Nephron progenitor cell (in vitro differentiated cells): ENCODE measurements at regions not wholly inside any gene's neighbourhood (a gene's known extent, or its start where the extent isn't known, plus 50 kb on each side); places are given as distances from the start of the nearest gene placed in this dataset.

Experiments used
- DNase-seq: peaks from one replicate; pipeline ENCODE4 v3.0.0; 2021
- H3K27ac Mint-ChIP-seq: 2 replicates; pipeline ENCODE4 v1.8.0; 2021; ENCODE audit warnings: mild to moderate bottlenecking, moderate library complexity, mixed read lengths
- H3K27me3 Mint-ChIP-seq: 2 replicates; pipeline ENCODE4 v1.8.0; 2021; ENCODE audit warnings: mild to moderate bottlenecking, low read depth, mixed read lengths; ENCODE audit not compliant: poor library complexity
- H3K36me3 Mint-ChIP-seq: 2 replicates; pipeline ENCODE4 v1.8.0; 2021; ENCODE audit warnings: low read depth, mixed read lengths
- H3K4me1 Mint-ChIP-seq: 2 replicates; pipeline ENCODE4 v1.8.0; 2021; ENCODE audit warnings: mixed read lengths
- H3K4me3 Mint-ChIP-seq: 2 replicates; pipeline ENCODE4 v1.8.0; 2021; ENCODE audit warnings: mild to moderate bottlenecking, moderate library complexity, mixed read lengths
- H3K9me3 Mint-ChIP-seq: 2 replicates; pipeline ENCODE4 v1.8.0; 2021; ENCODE audit warnings: mild to moderate bottlenecking, moderate library complexity, mixed read lengths
- CTCF ChIP-seq: fragments of 200-600 bp; sonication (generic); IDR thresholded peaks from 2 replicates; pipeline ENCODE4 v1.5.0; 2021; ENCODE audit warnings: antibody characterized with exemption

- Mint-ChIP-seq H3K4me3 (no peak overlapping the region), H3K36me3 (no peaks in the 10 kb centered on the region), H3K27me3 (peaks cover 12% of the 10 kb centered on the region), H3K27ac (no peak overlapping the region), H3K4me1 (peaks cover 30% of the 10 kb centered on the region), H3K9me3 (no peaks in the 10 kb centered on the region)
- no peak for DNase-seq
- TF ChIP-seq CTCF: no peak
These were observed 94.9 kb upstream of the RANBP3L start for GRCh38 chr5:36396640-36397039.

- H3K36me3 Mint-ChIP-seq: no peaks in the 10 kb centered on the region
- peaks cover 5% of the 10 kb centered on the region for H3K27me3 Mint-ChIP-seq
- H3K9me3 Mint-ChIP-seq: no peaks in the 10 kb centered on the region
- H3K4me3 Mint-ChIP-seq: no peak overlapping the region
- peak; percentile 38 for TF ChIP-seq CTCF
- DNase-seq: no peak
- peaks cover 34% of the 10 kb centered on the region for H3K4me1 Mint-ChIP-seq
- no peak overlapping the region for H3K27ac Mint-ChIP-seq
These were observed 96.3 kb upstream of the RANBP3L start for GRCh38 chr5:36397901-36398536.

- peaks cover 4% of the 10 kb centered on the region for H3K4me1 Mint-ChIP-seq
- no peak for TF ChIP-seq CTCF
- no peaks in the 10 kb centered on the region for H3K9me3 Mint-ChIP-seq
- DNase-seq: no peak
- no peaks in the 10 kb centered on the region for H3K36me3 Mint-ChIP-seq
- H3K4me3 Mint-ChIP-seq: no peak overlapping the region
- peaks cover 3% of the 10 kb centered on the region for H3K27me3 Mint-ChIP-seq
- no peak overlapping the region for H3K27ac Mint-ChIP-seq
These were observed 100.8 kb upstream of the RANBP3L start for GRCh38 chr5:36402512-36402906.

- DNase-seq: no peak
- Mint-ChIP-seq H3K4me1 (peaks cover 4% of the 10 kb centered on the region), H3K9me3 (no peaks in the 10 kb centered on the region), H3K4me3 (no peak overlapping the region), H3K27me3 (peaks cover 3% of the 10 kb centered on the region), H3K27ac (no peak overlapping the region), H3K36me3 (no peaks in the 10 kb centered on the region)
- TF ChIP-seq CTCF: no peak
These were observed 102.1 kb upstream of the RANBP3L start for GRCh38 chr5:36403632-36404311.

GRCh38 chr5:36406023-36406422, 104.3 kb upstream of the RANBP3L start:
- no peaks in the 10 kb centered on the region for H3K36me3 Mint-ChIP-seq
- peaks cover 12% of the 10 kb centered on the region for H3K9me3 Mint-ChIP-seq
- no peak for DNase-seq

More at GRCh38 chr5:36406023-36406422, 104.3 kb upstream of the RANBP3L start:
- Mint-ChIP-seq H3K4me3 (no peak overlapping the region), H3K27me3 (peaks cover 2% of the 10 kb centered on the region), H3K4me1 (peaks cover 4% of the 10 kb centered on the region), H3K27ac (no peak overlapping the region)
- no peak for TF ChIP-seq CTCF
